ENCODE measurements at regions not wholly inside any gene's neighbourhood (a gene's known extent, or its start where the extent isn't known, plus 50 kb on each side); places are given as distances from the start of the nearest gene placed in this dataset.

DNA sequence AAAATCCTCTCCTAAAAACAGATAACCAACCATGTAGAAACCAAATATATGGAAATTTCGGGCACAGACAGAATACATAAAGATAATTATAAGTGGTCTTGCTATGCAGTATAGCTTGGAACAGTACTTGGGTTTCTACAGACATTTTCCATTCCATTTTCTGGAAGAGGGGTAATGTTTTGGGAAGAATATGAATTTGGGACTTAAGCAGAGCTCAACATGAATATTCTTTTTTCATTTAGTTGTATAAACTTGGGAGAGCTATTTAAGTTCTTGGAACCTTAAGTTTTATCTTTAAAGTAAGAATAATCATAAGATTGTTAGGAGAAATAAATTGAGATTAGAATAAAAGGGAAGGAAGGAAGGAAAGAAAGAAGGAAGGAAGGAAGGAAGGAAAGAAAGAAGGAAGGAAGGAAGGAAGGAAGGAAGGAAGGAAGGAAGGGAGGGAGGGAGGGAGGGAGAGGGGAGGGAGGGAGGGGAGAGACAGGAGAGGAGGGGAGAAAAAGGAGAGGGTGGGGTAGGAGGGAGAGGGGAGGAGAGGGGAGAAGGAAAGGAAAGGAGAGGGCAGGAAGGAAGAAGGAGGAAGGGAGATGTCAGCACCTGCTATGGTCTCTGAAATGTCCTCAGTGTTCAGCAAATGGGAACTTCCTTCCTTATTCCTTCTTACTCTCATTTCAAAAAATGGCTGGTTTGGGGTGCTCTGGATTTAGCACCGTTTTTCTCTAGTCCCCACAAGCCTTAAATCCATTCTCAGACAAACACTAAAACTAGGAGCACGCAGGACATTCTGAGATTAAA is 248.3 kb downstream of the LY86 start:
- DNase-seq (ENCODE audit: low spot score) = no peak

DNA sequence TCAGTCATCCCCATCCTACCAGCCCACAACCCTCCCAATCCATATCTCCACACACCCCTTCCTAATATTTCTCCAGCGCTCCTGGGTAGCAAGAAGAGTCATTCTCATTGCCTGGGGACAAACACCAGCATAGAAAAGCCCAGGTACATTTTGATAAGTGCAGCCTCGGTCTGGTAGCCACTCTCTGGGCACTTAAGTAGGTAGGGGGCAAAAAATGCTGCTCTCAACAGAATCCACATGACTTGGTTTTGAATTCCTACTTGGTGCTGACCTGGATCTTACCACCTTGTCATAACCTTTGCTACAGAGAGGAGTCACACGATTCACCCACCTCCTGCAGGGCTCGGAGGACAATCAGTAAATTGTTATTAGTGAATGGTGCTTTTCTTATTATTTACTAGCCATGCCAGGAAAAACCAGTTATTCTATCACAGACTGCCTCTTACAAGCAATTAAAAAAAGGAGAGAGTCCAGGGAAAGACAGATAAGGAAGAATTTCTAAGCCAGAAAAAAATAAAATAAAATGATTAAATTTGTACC is 249.1 kb downstream of the LY86 start:
- no peak for DNase-seq (ENCODE audit: low spot score)

DNA sequence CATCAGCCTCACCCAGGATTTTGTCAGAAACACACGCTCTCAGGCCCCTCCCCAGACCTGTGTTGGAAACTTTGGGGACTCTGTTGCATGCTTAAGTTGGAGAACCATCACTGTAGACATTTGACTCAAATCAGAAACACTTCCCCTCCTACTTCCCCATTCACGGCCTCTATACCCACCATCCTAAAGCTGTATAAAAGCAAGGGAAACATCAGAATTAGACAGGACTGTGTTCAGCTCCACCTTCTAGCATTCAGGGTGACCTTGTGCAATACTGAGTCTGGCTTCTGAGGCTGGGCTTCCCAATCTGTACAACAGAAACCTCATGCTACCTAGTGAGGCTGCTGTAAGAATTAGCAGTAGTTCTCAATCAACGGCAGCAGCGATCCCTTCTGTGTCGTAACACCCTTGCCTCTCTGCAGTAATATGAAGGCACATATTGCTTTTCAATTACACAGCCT is 252.3 kb downstream of the LY86 start:
- no peak for DNase-seq (ENCODE audit: low spot score)

DNA sequence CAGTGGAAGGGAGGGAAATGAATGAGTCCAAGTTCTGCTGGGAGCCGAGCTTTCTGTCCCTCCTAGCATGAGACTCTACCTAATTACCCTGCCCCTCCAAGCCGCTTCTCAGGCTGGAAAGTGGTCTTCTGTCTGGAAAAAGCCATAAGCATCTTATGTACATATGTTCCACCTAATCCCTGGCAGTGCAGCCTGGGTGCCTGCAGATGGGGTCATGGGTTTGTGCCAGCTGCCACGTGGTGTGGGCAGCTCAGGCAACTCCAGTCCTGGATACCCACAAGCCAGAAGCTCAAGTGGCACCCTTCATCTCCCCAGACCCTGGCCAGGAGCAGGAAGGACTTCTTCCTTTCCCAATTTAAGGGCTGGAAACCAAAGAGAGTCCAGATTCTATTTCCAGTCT is 253.1 kb downstream of the LY86 start:
- no peak for DNase-seq (ENCODE audit: low spot score)

DNA sequence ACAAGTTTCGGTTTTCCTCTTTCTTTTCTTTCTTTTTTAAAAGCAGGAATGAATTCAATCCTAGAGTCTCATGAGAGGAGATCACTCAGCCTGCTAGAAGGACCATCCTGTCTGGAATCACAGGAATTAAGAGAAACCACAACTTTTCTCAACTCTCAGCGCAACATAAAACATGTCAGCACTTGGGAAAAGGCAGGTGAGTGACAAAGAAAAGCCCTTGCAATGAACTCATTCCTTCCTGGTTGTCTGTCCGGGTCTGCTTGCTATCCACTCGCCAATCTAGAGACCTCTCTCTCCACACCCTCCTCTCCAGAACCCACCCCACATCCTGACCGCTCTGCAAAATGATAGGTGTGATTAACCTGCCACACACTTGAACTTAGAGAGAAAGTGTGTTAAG is 253.8 kb downstream of the LY86 start:
- DNase-seq (ENCODE audit: low spot score) = no peak

- peak; percentile 23 for DNase-seq (ENCODE audit: low spot score)
Observed at GRCh38 chr6:6843057-6843627, 254.6 kb downstream of the LY86 start.

- no peak for DNase-seq (ENCODE audit: low spot score)
Observed at GRCh38 chr6:6843777-6844176, 255.3 kb downstream of the LY86 start.

GRCh38 chr6:6844530-6844929 is 256.0 kb downstream of the LY86 start:
- no peak for DNase-seq (ENCODE audit: low spot score)

DNA sequence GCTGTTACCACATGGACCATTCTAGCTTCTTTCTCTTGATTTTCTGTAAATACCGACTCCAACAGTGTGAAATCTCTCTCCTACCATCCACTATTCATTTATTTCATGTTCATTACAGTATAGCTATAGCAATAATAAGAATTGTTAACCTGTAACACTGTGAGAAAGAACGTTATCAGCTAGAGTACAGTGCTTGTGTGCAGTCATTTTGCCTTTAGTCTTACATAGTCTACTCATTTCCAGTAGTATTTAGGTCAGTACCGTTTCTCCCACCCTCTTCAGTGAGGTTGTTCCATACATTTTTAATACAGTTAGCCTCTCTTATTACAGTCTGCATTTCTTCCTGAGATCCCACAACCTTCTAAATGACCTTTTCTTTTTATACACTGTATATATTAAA is 257.1 kb downstream of the LY86 start:
- no peak for DNase-seq (ENCODE audit: low spot score)

GRCh38 chr6:6847591-6847990 is 259.1 kb downstream of the LY86 start:
- no peak for DNase-seq (ENCODE audit: low spot score)

GRCh38 chr6:6851059-6851948 is 256.5 kb upstream of the RREB1 start:
- peak; percentile 78 for DNase-seq (ENCODE audit: low spot score)

- DNase-seq (ENCODE audit: low spot score) = no peak
Observed at GRCh38 chr6:6851949-6852261, 255.9 kb upstream of the RREB1 start.

DNA sequence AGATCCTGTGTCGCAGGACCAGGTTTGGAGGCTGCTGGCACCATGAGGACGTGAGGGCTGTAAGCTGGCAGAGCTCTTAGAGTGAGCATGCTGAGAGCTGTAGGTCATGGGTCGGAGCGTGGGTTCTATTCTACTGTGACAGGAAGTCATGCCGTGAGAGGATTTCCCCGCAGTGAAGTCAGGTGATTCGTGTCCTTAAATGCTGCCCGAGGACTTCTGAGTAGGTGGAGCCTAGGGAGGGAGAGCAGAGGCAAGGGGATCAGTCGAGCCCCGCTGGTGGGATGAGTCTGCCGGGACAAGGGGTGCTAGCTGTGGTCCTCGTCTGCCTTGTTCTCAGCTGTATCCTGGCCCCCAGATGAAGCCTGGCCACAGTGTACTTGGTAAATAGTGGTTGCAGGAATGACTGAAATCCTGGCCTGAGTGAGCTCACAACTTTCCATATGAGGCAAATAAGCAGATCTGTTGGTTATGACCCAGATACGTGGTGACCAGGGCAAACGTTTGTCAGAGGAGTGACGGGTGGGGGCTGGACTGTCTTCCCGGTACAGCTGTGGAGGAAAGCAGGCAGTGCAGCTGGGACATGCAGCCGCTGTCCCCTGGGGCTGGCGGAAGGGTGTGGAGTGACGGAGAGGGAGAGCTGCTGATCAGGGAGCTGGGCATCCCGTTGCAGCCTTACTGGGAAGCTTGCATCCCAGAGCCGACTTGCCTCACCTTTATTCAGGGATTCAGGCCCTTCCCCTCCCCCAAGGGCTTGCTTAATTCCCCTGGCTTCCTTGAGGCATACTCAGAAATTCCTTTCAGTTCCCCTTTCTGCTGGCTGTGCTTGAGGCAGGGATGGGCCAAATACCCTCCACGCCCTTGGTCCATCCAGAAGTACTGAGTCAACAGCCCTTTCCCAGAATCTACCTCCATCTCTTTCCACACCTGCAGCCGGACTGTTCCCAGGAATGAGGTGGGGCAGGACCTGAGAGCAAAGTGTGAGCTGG is 250.9 kb upstream of the RREB1 start:
- DNase-seq (ENCODE audit: low spot score) = peak; percentile 79

- DNase-seq (ENCODE audit: low spot score) = no peak
Observed at GRCh38 chr6:6857528-6857927, 250.2 kb upstream of the RREB1 start.

- DNase-seq (ENCODE audit: low spot score) = no peak
Observed at GRCh38 chr6:6858533-6858982, 249.2 kb upstream of the RREB1 start.

DNA sequence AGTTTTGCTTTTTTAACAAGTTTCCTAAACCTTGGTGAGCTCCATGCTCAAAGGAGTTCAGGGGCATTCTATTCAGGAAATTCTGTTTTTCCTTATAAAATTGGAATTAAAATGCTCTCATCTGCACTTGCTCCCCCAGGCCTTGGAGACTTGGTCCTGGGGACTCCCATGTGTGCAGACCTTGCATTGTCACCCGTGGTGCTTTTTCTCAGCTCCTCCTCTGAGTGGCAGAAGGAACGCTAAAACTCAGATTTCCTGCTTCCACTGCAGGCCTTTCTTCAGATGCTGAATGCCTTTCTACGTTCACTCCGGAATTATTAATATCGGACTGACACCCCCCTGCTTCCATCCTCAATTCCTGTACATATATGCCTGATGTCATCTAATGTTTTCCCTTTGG is 248.7 kb upstream of the RREB1 start:
- no peak for DNase-seq (ENCODE audit: low spot score)

DNA sequence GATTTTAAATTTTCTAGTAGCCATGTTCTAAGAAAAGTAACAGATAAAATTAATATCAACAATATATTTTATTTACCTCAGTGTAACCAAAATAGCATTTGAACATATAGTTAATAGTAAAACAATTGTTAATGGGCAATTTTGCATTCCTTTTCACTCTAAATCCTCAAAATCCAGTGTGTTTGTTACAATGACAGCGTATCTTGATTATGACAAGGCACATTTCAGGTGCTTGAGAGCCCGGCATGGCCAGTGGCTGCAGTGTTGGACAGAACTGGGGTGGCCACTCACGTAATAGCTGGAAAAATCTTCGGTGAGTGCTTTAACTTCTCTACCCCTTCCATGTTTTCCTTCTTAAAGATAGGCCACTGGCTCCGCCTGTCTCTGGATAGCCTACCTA is 248.0 kb upstream of the RREB1 start:
- no peak for DNase-seq (ENCODE audit: low spot score)

GRCh38 chr6:6860863-6861262 is 246.9 kb upstream of the RREB1 start:
- no peak for DNase-seq (ENCODE audit: low spot score)

DNA sequence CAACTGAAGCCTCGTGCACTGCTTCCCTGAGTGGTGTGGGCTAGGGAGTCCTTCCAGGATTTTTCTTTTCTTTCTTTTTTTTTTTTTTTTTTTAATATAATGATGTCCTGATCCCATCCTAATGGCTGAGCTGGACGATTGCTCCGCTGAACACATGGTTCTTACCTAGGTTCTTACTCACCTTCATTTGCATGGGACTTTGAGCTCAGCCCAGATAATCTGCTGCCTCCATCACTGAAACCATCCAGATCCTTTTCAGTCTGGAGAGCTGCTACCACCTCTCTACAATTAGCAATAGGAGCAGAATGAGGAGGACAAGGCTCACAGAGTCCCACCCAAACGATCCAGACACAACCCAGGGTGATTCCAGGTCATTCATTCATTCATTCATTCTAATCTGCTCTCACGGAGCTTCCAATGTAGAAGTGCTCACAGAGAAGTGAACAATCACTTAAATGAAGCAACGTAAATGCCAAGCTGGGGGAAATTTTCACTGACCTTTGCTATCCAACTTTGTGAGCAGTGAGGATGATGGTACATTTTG is 246.3 kb upstream of the RREB1 start:
- no peak for DNase-seq (ENCODE audit: low spot score)

GRCh38 chr6:6861995-6862394 is 245.8 kb upstream of the RREB1 start:
- no peak for DNase-seq (ENCODE audit: low spot score)
